Thoracic aorta (tissue), 2 donors: ENCODE measurements at regions not wholly inside any gene's neighbourhood (a gene's known extent, or its start where the extent isn't known, plus 50 kb on each side); places are given as distances from the start of the nearest gene placed in this dataset.

ENCODE experiments used
- ATAC-seq: fragments of 150-250 bp; one replicate; pipeline ENCODE4 v1.8.0; 2017; ENCODE audit warnings: low read depth; ENCODE audit not compliant: insufficient number of reproducible peaks, low FRiP score
- DNase-seq: peaks from one replicate; pipeline ENCODE4 v3.0.0-alpha.2; 2020; ENCODE audit warnings: low spot score
- H3K27ac ChIP-seq, 2 donors: fragments of 200-600 bp; sonication (generic); 1 replicate in 1 of 2; 2 replicates in 1 of 2; pipeline ENCODE4 v1.5.1; 2016; ENCODE audit warnings: mild to moderate bottlenecking in 2 of 2, moderate library complexity in 2 of 2
- H3K27me3 ChIP-seq: fragments of 200-600 bp; sonication (generic); replicated peaks from 2 replicates; pipeline ENCODE4 v1.6.0; 2016; ENCODE audit warnings: mild to moderate bottlenecking; ENCODE audit not compliant: insufficient read depth
- H3K36me3 ChIP-seq: fragments of 200-600 bp; sonication (generic); one replicate; pipeline ENCODE4 v1.5.1; 2016
- H3K4me1 ChIP-seq, 2 donors: fragments of 200-600 bp; sonication (generic); 1 replicate in 1 of 2; 2 replicates in 1 of 2; pipeline versions ENCODE4 v1.5.1 to v1.6.0; 2016; ENCODE audit warnings: low read depth in 2 of 2, mild to moderate bottlenecking in 1 of 2; ENCODE audit not compliant: control insufficient read depth in 1 of 2
- H3K4me3 ChIP-seq: fragments of 200-600 bp; sonication (generic); 2 replicates; pipeline ENCODE4 v1.5.1; 2016; ENCODE audit warnings: mild to moderate bottlenecking
- H3K9me3 ChIP-seq: fragments of 200-600 bp; sonication (generic); 2 replicates; pipeline ENCODE4 v1.5.1; 2016
- CTCF ChIP-seq: fragments of 200-600 bp; sonication (generic); IDR thresholded peaks from one replicate; pipeline ENCODE4 v1.5.1; 2019; ENCODE audit warnings: antibody characterized with exemption

GRCh38 chr10:43012578-43012977, 64.3 kb upstream of the RET start:
- ATAC-seq (no peak), DNase-seq (no peak)
- no peak overlapping the region for H3K4me3 ChIP-seq
- H3K36me3 ChIP-seq: no peaks in the 10 kb centered on the region
- H3K4me1 ChIP-seq: no peaks in the 10 kb centered on the region
- TF ChIP-seq CTCF: no peak
- H3K27ac ChIP-seq: no peak overlapping the region
- H3K9me3 ChIP-seq: no peaks in the 10 kb centered on the region
- no peaks in the 10 kb centered on the region for H3K27me3 ChIP-seq

GRCh38 chr10:43013065-43013464, 63.8 kb upstream of the RET start:
- Histone ChIP-seq H3K27me3 (no peaks in the 10 kb centered on the region), H3K9me3 (no peaks in the 10 kb centered on the region), H3K4me1 (no peaks in the 10 kb centered on the region), H3K27ac (no peak overlapping the region), H3K36me3 (no peaks in the 10 kb centered on the region), H3K4me3 (no peak overlapping the region)
- DNase-seq (no peak), ATAC-seq (no peak)
- no peak for TF ChIP-seq CTCF

GRCh38 chr10:43024524-43024923, 52.3 kb upstream of the RET start:
- H3K36me3 ChIP-seq: no peaks in the 10 kb centered on the region
- no peaks in the 10 kb centered on the region for H3K27me3 ChIP-seq
- no peak overlapping the region for H3K4me3 ChIP-seq
- TF ChIP-seq CTCF: no peak
- H3K9me3 ChIP-seq: no peaks in the 10 kb centered on the region
- no peak for DNase-seq
- ATAC-seq: no peak
- no peak overlapping the region for H3K27ac ChIP-seq
- H3K4me1 ChIP-seq: no peaks in the 10 kb centered on the region

GRCh38 chr10:43024942-43025700, 51.7 kb upstream of the RET start:
- Histone ChIP-seq H3K36me3 (no peaks in the 10 kb centered on the region), H3K9me3 (no peaks in the 10 kb centered on the region), H3K4me1 (no peaks in the 10 kb centered on the region), H3K4me3 (no peak overlapping the region), H3K27ac (no peak overlapping the region), H3K27me3 (no peaks in the 10 kb centered on the region)
- DNase-seq (no peak), ATAC-seq (no peak)
- TF ChIP-seq CTCF: no peak

- H3K27ac ChIP-seq: no peak overlapping the region
- DNase-seq: no peak
- no peak for TF ChIP-seq CTCF
- H3K4me1 ChIP-seq: no peaks in the 10 kb centered on the region
- no peaks in the 10 kb centered on the region for H3K9me3 ChIP-seq
- H3K36me3 ChIP-seq: no peaks in the 10 kb centered on the region
- H3K4me3 ChIP-seq: no peak overlapping the region
- ATAC-seq: no peak
- no peaks in the 10 kb centered on the region for H3K27me3 ChIP-seq
These were observed 50.6 kb upstream of the RET start for GRCh38 chr10:43026039-43026973.
